ENCODE measurements at regions not wholly inside any gene's neighbourhood (a gene's known extent, or its start where the extent isn't known, plus 50 kb on each side); places are given as distances from the start of the nearest gene placed in this dataset.

- no peaks in the 10 kb centered on the region for H3K9me3 ChIP-seq
- no peak overlapping the region for H3K4me3 ChIP-seq
- TF ChIP-seq, protein P1, sequence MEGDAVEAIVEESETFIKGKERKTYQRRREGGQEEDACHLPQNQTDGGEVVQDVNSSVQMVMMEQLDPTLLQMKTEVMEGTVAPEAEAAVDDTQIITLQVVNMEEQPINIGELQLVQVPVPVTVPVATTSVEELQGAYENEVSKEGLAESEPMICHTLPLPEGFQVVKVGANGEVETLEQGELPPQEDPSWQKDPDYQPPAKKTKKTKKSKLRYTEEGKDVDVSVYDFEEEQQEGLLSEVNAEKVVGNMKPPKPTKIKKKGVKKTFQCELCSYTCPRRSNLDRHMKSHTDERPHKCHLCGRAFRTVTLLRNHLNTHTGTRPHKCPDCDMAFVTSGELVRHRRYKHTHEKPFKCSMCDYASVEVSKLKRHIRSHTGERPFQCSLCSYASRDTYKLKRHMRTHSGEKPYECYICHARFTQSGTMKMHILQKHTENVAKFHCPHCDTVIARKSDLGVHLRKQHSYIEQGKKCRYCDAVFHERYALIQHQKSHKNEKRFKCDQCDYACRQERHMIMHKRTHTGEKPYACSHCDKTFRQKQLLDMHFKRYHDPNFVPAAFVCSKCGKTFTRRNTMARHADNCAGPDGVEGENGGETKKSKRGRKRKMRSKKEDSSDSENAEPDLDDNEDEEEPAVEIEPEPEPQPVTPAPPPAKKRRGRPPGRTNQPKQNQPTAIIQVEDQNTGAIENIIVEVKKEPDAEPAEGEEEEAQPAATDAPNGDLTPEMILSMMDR (IDR thresholded peaks at IDR 0.05) = no peak
- no peak overlapping the region for H3K27ac ChIP-seq
- no peaks in the 10 kb centered on the region for H3K4me1 ChIP-seq
- intact Hi-C loops (cut with DNase I) = no loop called here
- no peak for DNase-seq
- H3K36me3 ChIP-seq = no peaks in the 10 kb centered on the region
- H3K27me3 ChIP-seq (ENCODE audit: low read depth) = no peaks in the 10 kb centered on the region
- ATAC-seq = no peak
These were observed 94.0 kb downstream of the CAVIN4 start for GRCh38 chr9:100671898-100672297.

DNA sequence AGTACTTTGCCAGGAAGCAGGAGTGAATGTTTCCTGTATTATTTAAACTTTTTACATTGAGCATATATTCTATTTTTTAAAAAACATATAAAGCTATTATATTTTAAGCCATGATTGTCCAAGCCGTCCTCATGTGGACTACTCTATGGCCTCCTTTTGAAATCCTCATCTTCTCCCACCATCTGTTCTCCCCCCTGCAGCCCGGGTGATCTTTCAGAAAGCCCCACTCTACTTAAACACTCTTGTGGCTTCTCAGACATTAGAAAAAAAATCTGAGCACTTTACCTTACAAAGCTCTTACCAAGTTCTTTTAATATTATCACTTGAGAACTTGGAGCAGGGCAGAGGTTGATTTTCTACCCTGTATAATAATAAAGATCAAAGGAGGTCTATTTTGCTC is 95.4 kb downstream of the CAVIN4 start:
- H3K27ac ChIP-seq = no peak overlapping the region
- no peak for ATAC-seq
- no peaks in the 10 kb centered on the region for H3K9me3 ChIP-seq
- no peaks in the 10 kb centered on the region for H3K27me3 ChIP-seq (ENCODE audit: low read depth)
- intact Hi-C loops (cut with DNase I) = no loop called here
- H3K4me3 ChIP-seq = no peak overlapping the region
- H3K36me3 ChIP-seq = no peaks in the 10 kb centered on the region
- TF ChIP-seq, protein P1 (IDR thresholded peaks at IDR 0.05) = no peak
- no peaks in the 10 kb centered on the region for H3K4me1 ChIP-seq
- DNase-seq = no peak

DNA sequence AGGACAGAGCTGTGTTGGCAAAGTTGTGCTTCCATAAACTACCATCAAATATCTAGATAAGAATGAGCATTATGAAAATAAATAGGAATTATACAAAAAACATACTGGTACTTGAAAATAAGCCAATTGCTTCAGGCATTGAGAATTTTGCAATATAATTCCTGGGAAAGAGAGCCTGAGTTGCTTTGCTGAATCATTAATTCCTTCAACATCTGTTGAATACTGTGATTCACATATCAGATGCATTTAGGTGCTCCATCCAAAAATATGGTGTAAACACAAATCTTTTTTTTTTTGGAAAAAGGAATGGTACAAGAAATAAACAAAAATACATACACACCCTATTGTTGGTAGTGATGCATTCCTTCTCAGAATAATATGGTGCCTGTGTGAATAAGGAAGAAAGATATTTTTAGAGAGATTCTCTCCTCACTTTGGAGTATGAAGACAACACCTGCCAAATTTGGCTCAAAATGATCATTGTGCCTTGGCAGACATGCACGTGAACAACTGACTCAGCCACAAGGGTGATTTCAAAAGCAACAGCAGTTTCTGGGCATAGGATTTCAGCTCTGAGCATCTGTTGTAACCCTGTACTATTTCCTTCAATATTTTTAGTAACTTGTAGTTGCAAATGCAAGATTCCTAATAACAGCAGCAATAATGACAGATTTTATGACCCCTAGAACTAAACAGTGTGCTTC is 96.7 kb downstream of the CAVIN4 start:
- ATAC-seq = no peak
- TF ChIP-seq, protein P1 (IDR thresholded peaks at IDR 0.05) = no peak

DNA sequence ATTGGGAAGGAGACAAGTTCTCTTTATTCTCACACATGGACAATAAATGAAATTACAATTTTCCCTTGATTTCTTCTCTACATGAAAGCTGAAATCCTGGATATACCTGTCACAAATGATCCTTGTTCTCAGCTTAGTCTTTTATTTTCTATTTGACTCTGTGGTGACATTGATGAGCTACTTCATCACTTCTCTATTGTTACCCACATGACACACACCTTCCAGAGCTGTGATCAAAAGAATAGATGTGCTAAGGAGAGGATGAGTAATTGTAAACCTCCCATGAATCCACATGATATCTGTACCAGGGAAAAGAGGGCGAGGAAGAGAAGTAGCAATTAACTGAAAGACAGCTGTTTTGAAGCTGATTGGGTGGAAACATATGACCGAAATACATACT is 102.0 kb downstream of the CAVIN4 start:
- H3K4me3 ChIP-seq = no peak overlapping the region
- TF ChIP-seq, protein P1 (IDR thresholded peaks at IDR 0.05) = no peak
- H3K9me3 ChIP-seq = no peaks in the 10 kb centered on the region
- H3K27ac ChIP-seq = no peak overlapping the region
- H3K27me3 ChIP-seq (ENCODE audit: low read depth) = no peaks in the 10 kb centered on the region
- no peaks in the 10 kb centered on the region for H3K4me1 ChIP-seq
- intact Hi-C loops (cut with DNase I) = no loop called here
- ATAC-seq (no peak), DNase-seq (no peak)
- no peaks in the 10 kb centered on the region for H3K36me3 ChIP-seq

More for the DNA sequence above, 96.7 kb downstream of the CAVIN4 start:
- Histone ChIP-seq H3K4me3 (no peak overlapping the region), H3K36me3 (no peaks in the 10 kb centered on the region), H3K27me3 (ENCODE audit: low read depth) (no peaks in the 10 kb centered on the region), H3K27ac (no peak overlapping the region), H3K9me3 (no peaks in the 10 kb centered on the region), H3K4me1 (no peaks in the 10 kb centered on the region)
- no peak for DNase-seq
- intact Hi-C loops (cut with DNase I) = no loop called here

GRCh38 chr9:100686420-100686819 is 108.5 kb downstream of the CAVIN4 start:
- no peaks in the 10 kb centered on the region for H3K4me1 ChIP-seq
- H3K36me3 ChIP-seq = no peaks in the 10 kb centered on the region
- H3K9me3 ChIP-seq = no peaks in the 10 kb centered on the region
- no peak for ATAC-seq
- DNase-seq = no peak
- no peaks in the 10 kb centered on the region for H3K27me3 ChIP-seq (ENCODE audit: low read depth)
- TF ChIP-seq, protein P1 (IDR thresholded peaks at IDR 0.05) = no peak
- no peak overlapping the region for H3K4me3 ChIP-seq
- intact Hi-C loops (cut with DNase I) = no loop called here
- H3K27ac ChIP-seq = no peak overlapping the region

Measured in lower lobe of right lung (tissue), 2 donors.